Stimulated activated CD8-positive, alpha-beta memory T cell treated with anti-CD3 and anti-CD28 coated beads, Interleukin-15, amount 100 ng/mL, for 48 hours (primary cell): ENCODE measurements at regions not wholly inside any gene's neighbourhood (a gene's known extent, or its start where the extent isn't known, plus 50 kb on each side); places are given as distances from the start of the nearest gene placed in this dataset.

Experiments used
- DNase-seq, 2 donors: peaks; one replicate each; pipeline ENCODE4 v3.0.0-alpha.2; 2020; ENCODE audit warnings: low read depth in 2 of 2

GRCh38 chr2:64769392-64770044 lies 115.8 kb upstream of the SERTAD2 start:
- DNase-seq: no peak

GRCh38 chr2:64770137-64770780 lies 116.5 kb upstream of the SERTAD2 start:
- DNase-seq: no peak

- no peak for DNase-seq
These were observed 117.1 kb upstream of the SERTAD2 start for GRCh38 chr2:64770781-64771334.

- DNase-seq: no peak
These were observed 118.0 kb upstream of the SERTAD2 start for GRCh38 chr2:64771737-64772136.

- no peak for DNase-seq
These were observed 119.9 kb upstream of the SERTAD2 start for GRCh38 chr2:64773461-64774118.

- no peak for DNase-seq
These were observed 124.1 kb upstream of the SERTAD2 start for GRCh38 chr2:64777841-64778240.

GRCh38 chr2:64779117-64779690 lies 125.5 kb upstream of the SERTAD2 start:
- DNase-seq: no peak

- no peak for DNase-seq
These were observed 126.3 kb upstream of the SERTAD2 start for GRCh38 chr2:64780041-64780440.

- no peak for DNase-seq
These were observed 128.1 kb upstream of the SERTAD2 start for GRCh38 chr2:64781711-64782390.

- no peak for DNase-seq
These were observed 130.7 kb upstream of the SERTAD2 start for GRCh38 chr2:64784168-64785061.

GRCh38 chr2:64785245-64785644 lies 131.5 kb upstream of the SERTAD2 start:
- no peak for DNase-seq

GRCh38 chr2:64786343-64787018 lies 132.8 kb upstream of the SERTAD2 start:
- DNase-seq: no peak

GRCh38 chr2:64787019-64787365 lies 133.3 kb upstream of the SERTAD2 start:
- DNase-seq: no peak

- DNase-seq: no peak
These were observed 134.0 kb upstream of the SERTAD2 start for GRCh38 chr2:64787698-64788097.

- no peak for DNase-seq
These were observed 136.0 kb upstream of the SERTAD2 start for GRCh38 chr2:64789466-64790320.

- no peak for DNase-seq
These were observed 138.6 kb upstream of the SERTAD2 start for GRCh38 chr2:64792300-64792699.

GRCh38 chr2:64792995-64793639 lies 139.4 kb upstream of the SERTAD2 start:
- no peak for DNase-seq

- no peak for DNase-seq
These were observed 140.0 kb upstream of the SERTAD2 start for GRCh38 chr2:64793701-64794100.

GRCh38 chr2:64794426-64794995 lies 140.8 kb upstream of the SERTAD2 start:
- no peak for DNase-seq
